Tibial nerve (tissue), 4 donors: ENCODE measurements at regions not wholly inside any gene's neighbourhood (a gene's known extent, or its start where the extent isn't known, plus 50 kb on each side); places are given as distances from the start of the nearest gene placed in this dataset.

Experiments
- DNase-seq, 2 donors: peaks; one replicate each; pipeline ENCODE4 v3.0.0-alpha.2; 2019; ENCODE audit warnings: low spot score in 2 of 2
- H3K27ac ChIP-seq, 4 donors: fragments of 200-600 bp; sonication (generic) in 3 of 4; one replicate each; pipeline ENCODE4 v1.5.1; 2017 to 2019; ENCODE audit warnings: mild to moderate bottlenecking in 1 of 4
- H3K27me3 ChIP-seq, 2 donors: fragments of 200-600 bp; sonication (generic) in 1 of 2; one replicate each; pipeline versions ENCODE4 v1.5.1 to v1.6.0; 2017 to 2019
- H3K36me3 ChIP-seq, 3 donors: fragments of 200-600 bp; sonication (generic); one replicate each; pipeline ENCODE4 v1.5.1; 2018 to 2019
- H3K4me1 ChIP-seq, 4 donors: fragments of 200-600 bp; sonication (generic) in 3 of 4; one replicate each; pipeline ENCODE4 v1.5.1; 2017 to 2019
- H3K4me3 ChIP-seq, 4 donors: fragments of 200-600 bp; sonication (generic) in 3 of 4; one replicate each; pipeline ENCODE4 v1.5.1; 2017 to 2019; ENCODE audit warnings: mild to moderate bottlenecking in 1 of 4, moderate library complexity in 1 of 4
- H3K9me3 ChIP-seq, 4 donors: fragments of 200-600 bp; sonication (generic) in 3 of 4; one replicate each; pipeline ENCODE4 v1.5.1; 2017 to 2019
- CTCF ChIP-seq, 5 experiments: fragments of 200-600 bp in 3 of 5; fragments of 450-650 bp in 2 of 5; sonication (generic) in 3 of 5; IDR thresholded peaks; one replicate each; pipeline ENCODE4 v1.5.1; 2016 to 2019; ENCODE audit warnings: antibody characterized with exemption in 5 of 5, mild to moderate bottlenecking in 3 of 5, moderate library complexity in 2 of 5
- EP300 ChIP-seq, 2 donors: sonication (generic); formaldehyde crosslinking; IDR thresholded peaks; one replicate each; pipeline ENCODE4 v1.6.1; 2017; ENCODE audit warnings: antibody characterized with exemption in 2 of 2, mild to moderate bottlenecking in 1 of 2
- POLR2A ChIP-seq, 2 donors: fragments of 450-650 bp; IDR thresholded peaks; one replicate each; pipeline ENCODE4 v1.6.1; 2017; ENCODE audit warnings: antibody characterized with exemption in 2 of 2, mild to moderate bottlenecking in 2 of 2, moderate library complexity in 2 of 2
- WGBS, 2 donors: methylation state at CpG; one replicate each; pipeline ENCODE4 v1.1.5; 2018; 5-methylcytosine and 5-hydroxymethylcytosine counted together

DNA sequence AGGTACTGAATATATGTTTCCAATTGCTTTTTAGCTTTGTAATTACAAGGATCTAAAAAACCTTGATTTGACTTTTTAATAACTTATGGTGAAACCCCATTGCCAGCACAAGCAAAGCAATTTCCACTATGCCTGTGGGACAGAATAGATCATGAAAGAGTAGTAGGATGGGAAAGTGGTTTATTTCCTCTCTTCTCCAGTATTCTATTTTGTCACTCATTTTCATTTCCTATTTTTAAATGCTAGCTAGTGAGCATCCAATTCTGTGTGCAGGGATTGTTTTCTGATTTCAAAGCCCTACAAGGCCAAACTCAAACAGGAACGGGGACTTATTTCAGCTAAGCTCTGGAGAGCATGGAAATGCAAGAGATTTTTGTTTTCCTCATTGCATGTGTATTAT lies 132.0 kb upstream of the TGFBR2 start:
- Histone ChIP-seq H3K4me3 (no peak overlapping the region), H3K4me1 (peaks cover 0 to 79% (median 51%) of the 10 kb centered on the region in 4 donors), H3K36me3 (no peaks in the 10 kb centered on the region), H3K27me3 (no peaks in the 10 kb centered on the region), H3K9me3 (no peaks in the 10 kb centered on the region), H3K27ac (peak overlapping the region; percentile 4 to 79 (median 51))
- DNase-seq = no peak
- 56 to 68% methylated on average over 1 of the region's 1 CpG for WGBS, 2 donors
- TF ChIP-seq POLR2A (IDR thresholded peaks at IDR 0.05) (no peak), CTCF (IDR thresholded peaks at IDR 0.05) (no peak), EP300 (IDR thresholded peaks at IDR 0.05) (no peak)

DNA sequence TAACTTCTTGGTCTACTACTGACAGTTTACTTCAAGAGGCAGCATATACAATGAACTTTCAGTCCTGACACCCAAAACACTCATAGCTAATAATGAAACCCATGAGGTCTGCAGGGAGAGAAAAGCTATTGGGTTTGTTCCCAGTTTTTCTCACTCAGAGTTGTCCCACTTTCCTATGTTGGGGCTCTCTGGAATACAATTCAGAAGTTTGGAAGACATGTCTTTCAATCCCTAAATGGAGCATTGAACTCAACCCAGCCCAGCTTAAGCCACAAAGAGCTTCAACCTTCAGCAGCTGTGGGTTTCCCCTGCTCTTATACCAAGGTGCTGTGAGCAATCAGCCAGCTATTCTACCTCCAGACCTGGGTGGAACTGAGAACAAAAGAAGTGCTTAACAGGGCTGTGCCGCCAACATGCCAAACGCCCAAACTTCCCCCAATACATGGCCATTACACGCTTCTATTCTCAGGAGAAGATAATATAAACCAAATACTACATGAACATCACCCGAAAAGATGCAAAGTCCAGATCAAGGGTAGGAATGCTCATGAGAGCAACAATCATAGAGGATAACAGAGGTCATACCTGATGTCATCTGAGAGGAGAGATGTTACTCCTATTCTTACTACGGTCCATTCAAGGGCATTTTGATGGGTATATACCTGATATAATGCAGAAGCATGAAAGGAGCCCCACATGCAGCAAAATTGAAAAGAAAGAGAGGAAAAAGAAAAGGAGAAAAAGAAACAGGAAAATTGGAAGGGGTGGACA lies 131.2 kb upstream of the TGFBR2 start:
- Histone ChIP-seq H3K27ac (peak overlapping the region in 2 of 4 donors; percentile 5 to 79), H3K27me3 (no peaks in the 10 kb centered on the region), H3K36me3 (no peaks in the 10 kb centered on the region), H3K4me1 (peaks cover 0 to 88% (median 55%) of the 10 kb centered on the region in 4 donors), H3K9me3 (no peaks in the 10 kb centered on the region), H3K4me3 (no peak overlapping the region)
- DNase-seq = no peak
- TF ChIP-seq POLR2A (IDR thresholded peaks at IDR 0.05) = no peak
- TF ChIP-seq EP300 (IDR thresholded peaks at IDR 0.05) = no peak
- TF ChIP-seq CTCF (IDR thresholded peaks at IDR 0.05) = no peak
- 95 to 97% methylated on average over 5 of the region's 5 CpGs for WGBS, 2 donors

DNA sequence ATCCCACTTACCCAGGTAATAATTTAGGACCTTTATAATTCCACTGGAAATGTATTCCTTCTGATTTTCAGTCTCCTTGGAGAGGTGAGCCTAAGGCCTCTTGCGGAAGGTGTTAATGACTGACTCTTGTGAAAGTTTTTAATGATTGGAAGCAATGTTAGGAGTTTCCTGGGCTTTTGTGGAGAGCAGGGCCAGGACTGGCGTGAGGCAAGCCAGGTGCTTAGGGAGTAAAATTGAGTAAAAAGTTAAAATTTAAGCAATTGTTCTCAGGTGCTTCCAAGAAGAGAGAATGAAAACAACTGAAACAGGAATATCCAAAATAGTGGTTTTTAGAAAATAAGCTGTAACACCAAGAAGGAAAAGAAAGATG lies 130.6 kb upstream of the TGFBR2 start:
- H3K36me3 ChIP-seq = no peaks in the 10 kb centered on the region
- peak overlapping the region in 2 of 4 donors; percentile 5 to 57 for H3K27ac ChIP-seq
- no peaks in the 10 kb centered on the region for H3K27me3 ChIP-seq
- peaks cover 0 to 89% (median 58%) of the 10 kb centered on the region in 4 donors for H3K4me1 ChIP-seq
- WGBS, 2 donors = 96 to 97% methylated on average over 2 of the region's 2 CpGs
- no peak for DNase-seq
- H3K9me3 ChIP-seq = no peaks in the 10 kb centered on the region
- H3K4me3 ChIP-seq = no peak overlapping the region
- TF ChIP-seq EP300 (IDR thresholded peaks at IDR 0.05) (no peak), POLR2A (IDR thresholded peaks at IDR 0.05) (no peak), CTCF (IDR thresholded peaks at IDR 0.05) (no peak)

DNA sequence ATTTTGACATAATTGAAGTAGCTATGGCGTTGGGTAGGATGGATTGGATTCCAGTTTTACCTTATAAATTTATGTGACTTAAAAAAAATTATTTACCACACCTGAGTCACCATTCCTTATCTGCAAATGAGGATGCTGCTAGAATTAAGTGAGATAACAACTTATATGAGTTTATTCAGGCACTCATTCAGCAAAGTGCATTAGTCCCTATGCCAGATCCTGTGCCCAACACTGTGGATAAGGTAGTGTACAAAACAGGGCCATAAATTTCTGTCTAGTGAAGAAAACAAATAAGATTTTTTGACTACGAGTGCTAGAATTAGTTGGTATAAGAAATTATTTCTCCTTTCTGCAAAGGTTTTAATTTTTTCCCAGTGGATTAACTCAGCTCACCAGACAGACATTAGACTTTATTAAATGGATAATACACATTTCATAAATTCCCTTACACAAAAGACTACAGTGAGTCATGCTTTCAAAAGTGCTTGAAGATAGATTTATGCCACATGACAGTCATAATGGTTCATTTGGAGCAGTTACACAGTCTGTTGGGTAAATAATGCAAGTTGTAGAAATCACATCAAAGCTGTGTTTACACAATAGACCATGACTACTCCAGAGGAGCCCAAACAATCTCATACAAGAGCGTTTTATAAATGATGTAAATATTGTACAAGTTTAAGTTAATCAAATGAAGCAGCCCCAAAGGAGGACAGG lies 129.9 kb upstream of the TGFBR2 start:
- no peaks in the 10 kb centered on the region for H3K9me3 ChIP-seq
- no peak for TF ChIP-seq CTCF (IDR thresholded peaks at IDR 0.05)
- peak in 1 of 2 donors; percentile 54 for TF ChIP-seq EP300 (IDR thresholded peaks at IDR 0.05)
- no peak overlapping the region for H3K4me3 ChIP-seq
- 60 to 68% methylated on average over 3 of the region's 3 CpGs for WGBS, 2 donors
- H3K36me3 ChIP-seq = no peaks in the 10 kb centered on the region
- H3K27me3 ChIP-seq = no peaks in the 10 kb centered on the region
- peaks cover 0 to 81% (median 59%) of the 10 kb centered on the region in 4 donors for H3K4me1 ChIP-seq
- H3K27ac ChIP-seq = peak overlapping the region in 2 of 4 donors; percentile 5 to 77
- DNase-seq = no peak
